ENCODE measurements at regions not wholly inside any gene's neighbourhood (a gene's known extent, or its start where the extent isn't known, plus 50 kb on each side); places are given as distances from the start of the nearest gene placed in this dataset.

DNA sequence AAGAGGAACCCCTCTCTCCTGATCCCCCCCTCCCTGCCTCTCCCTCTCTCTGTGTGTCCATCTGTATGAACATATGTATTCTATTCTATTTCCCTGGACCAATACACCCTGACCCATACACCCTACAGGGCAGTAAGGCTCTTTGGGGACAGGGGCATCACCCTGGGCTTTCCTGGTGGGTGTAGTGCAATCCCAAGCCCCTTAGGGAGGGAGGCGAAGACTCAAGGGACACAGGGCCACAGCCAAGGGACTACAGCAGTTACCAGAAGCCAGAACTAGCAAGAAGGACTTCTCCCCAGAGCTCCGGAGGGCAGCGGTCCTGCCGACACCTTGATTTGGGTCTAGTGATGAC, 214.2 kb upstream of the RAB6C start:
- no peaks in the 10 kb centered on the region for H3K9me3 ChIP-seq (ENCODE audit: control insufficient read depth in 2 of 2, insufficient read depth in 1 of 2, low read depth in 1 of 2, low read length in 1 of 2)
- H3K27me3 ChIP-seq (ENCODE audit: control insufficient read depth in 1 of 2, insufficient read depth in 2 of 2, low read length in 2 of 2): no peaks in the 10 kb centered on the region
- H3K36me3 ChIP-seq (ENCODE audit: control insufficient read depth in 2 of 2, insufficient read depth in 2 of 2, low read length in 1 of 2): no peaks in the 10 kb centered on the region
- no peak overlapping the region for H3K27ac ChIP-seq (ENCODE audit: low read depth in 2 of 2, low read length in 1 of 2)
- H3K4me3 ChIP-seq (ENCODE audit: low read depth in 1 of 2, low read length in 2 of 2): no peak overlapping the region
- WGBS, 2 donors: 79 to 82% methylated on average over 4 of the region's 4 CpGs
- H3K4me1 ChIP-seq (ENCODE audit: control insufficient read depth in 2 of 2, insufficient read depth in 2 of 2, low read length in 1 of 2): no peaks in the 10 kb centered on the region

DNA sequence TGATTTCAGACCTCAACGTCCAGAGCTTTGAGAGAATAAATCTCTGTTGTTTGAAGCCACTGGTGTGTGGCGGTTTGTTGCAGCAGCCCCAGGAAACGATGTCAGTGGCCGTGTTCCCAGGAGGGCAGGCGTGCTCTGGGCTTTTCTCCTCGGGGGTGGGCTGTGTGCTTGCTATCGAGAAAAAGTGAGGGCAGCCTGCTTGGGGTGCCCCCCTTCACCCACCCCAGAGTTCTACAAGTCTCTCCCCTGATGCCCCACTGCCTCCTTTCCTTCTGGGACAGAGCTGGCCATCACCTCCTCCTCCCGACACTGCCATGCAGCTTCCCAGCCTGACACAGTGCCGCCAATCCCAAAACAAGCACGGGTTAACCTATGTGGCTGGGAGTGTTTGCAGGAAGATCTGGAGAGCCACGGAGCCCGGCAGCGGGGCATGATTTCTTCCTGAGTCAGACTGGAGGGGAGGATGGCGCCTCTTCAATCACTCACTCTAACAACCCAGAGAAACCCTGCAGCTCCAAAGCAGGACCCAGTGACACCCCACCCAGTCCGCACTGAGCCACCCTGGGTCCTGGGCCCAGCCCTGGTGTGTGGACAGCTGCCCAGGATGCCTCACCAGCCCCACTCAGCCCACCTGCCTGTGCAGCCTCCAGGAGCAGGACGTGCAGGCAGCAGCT, 213.7 kb upstream of the RAB6C start:
- H3K4me1 ChIP-seq (ENCODE audit: control insufficient read depth in 2 of 2, insufficient read depth in 2 of 2, low read length in 1 of 2): no peaks in the 10 kb centered on the region
- no peak overlapping the region for H3K27ac ChIP-seq (ENCODE audit: low read depth in 2 of 2, low read length in 1 of 2)
- no peaks in the 10 kb centered on the region for H3K36me3 ChIP-seq (ENCODE audit: control insufficient read depth in 2 of 2, insufficient read depth in 2 of 2, low read length in 1 of 2)
- 54 to 57% methylated on average over 16 of the region's 16 CpGs for WGBS, 2 donors
- no peaks in the 10 kb centered on the region for H3K27me3 ChIP-seq (ENCODE audit: control insufficient read depth in 1 of 2, insufficient read depth in 2 of 2, low read length in 2 of 2)
- H3K9me3 ChIP-seq (ENCODE audit: control insufficient read depth in 2 of 2, insufficient read depth in 1 of 2, low read depth in 1 of 2, low read length in 1 of 2): no peaks in the 10 kb centered on the region
- H3K4me3 ChIP-seq (ENCODE audit: low read depth in 1 of 2, low read length in 2 of 2): no peak overlapping the region

DNA sequence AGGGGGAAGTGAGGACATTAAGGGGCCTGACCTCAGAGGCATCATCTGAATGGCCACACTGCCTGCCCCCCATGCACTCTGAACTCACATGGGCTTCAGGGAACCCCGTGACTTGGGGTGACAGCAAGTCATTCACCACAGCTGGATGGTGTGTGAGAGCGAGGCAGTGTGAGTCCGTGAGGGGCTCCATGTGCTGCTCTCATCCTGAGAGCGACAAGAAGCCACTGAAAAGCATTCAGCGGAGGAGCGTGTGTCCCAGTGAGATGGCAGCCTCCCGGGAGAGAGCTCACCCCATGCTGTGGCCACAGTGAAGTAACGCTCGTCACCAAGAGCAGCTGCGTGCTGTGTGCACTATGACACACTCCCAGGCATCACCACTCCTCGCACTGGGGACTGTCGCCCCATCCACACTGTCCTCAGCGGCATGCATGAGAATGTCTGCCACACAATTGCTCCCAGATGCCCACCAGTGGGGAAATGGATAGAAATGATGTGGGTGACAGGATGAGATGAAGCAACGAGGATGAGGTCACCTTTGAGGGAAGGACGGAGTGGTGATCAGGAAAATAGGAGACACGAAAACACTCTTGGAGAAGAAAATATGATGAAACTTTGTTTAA, 213.0 kb upstream of the RAB6C start:
- Histone ChIP-seq H3K4me3 (ENCODE audit: low read depth in 1 of 2, low read length in 2 of 2) (no peak overlapping the region), H3K27me3 (ENCODE audit: control insufficient read depth in 1 of 2, insufficient read depth in 2 of 2, low read length in 2 of 2) (no peaks in the 10 kb centered on the region), H3K9me3 (ENCODE audit: control insufficient read depth in 2 of 2, insufficient read depth in 1 of 2, low read depth in 1 of 2, low read length in 1 of 2) (no peaks in the 10 kb centered on the region), H3K36me3 (ENCODE audit: control insufficient read depth in 2 of 2, insufficient read depth in 2 of 2, low read length in 1 of 2) (no peaks in the 10 kb centered on the region), H3K27ac (ENCODE audit: low read depth in 2 of 2, low read length in 1 of 2) (no peak overlapping the region), H3K4me1 (ENCODE audit: control insufficient read depth in 2 of 2, insufficient read depth in 2 of 2, low read length in 1 of 2) (no peaks in the 10 kb centered on the region)
- 82 to 89% methylated on average over 16 of the region's 16 CpGs for WGBS, 2 donors

DNA sequence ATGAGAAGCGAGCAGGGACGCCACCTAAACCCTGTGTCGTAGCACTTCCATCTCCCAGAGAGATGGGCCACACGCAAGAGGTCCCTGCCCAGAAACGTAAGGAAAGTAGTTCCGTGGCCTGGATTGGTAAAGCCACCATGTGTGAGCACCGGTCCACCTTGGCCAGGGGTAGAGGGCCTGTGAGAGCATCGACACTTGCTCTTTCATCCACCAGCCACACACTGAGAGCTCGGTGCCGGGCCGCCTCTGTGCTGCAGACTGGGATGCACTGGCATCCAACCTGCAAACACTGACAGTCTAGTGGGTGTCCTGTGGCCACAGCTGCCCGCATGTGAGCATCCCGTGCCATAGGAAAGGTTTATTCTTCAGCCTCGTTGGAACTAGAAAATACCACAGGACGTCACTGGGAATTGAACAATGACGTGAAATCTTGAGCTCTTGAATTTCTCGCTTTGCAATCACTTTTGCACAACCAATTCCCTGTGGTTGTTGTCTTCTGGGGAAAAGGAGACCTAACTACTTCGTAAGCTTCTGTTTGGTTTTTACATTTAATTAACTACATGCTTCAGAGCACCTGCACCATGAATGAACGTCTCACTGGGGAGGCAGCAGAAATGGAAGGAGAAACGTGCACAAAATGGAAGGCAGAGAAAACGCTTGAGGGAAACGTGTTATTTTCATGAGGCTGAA, 212.0 kb upstream of the RAB6C start:
- H3K36me3 ChIP-seq (ENCODE audit: control insufficient read depth in 2 of 2, insufficient read depth in 2 of 2, low read length in 1 of 2): no peaks in the 10 kb centered on the region
- WGBS, 2 donors: 89 to 92% methylated on average over 22 of the region's 22 CpGs
- no peaks in the 10 kb centered on the region for H3K27me3 ChIP-seq (ENCODE audit: control insufficient read depth in 1 of 2, insufficient read depth in 2 of 2, low read length in 2 of 2)
- H3K4me1 ChIP-seq (ENCODE audit: control insufficient read depth in 2 of 2, insufficient read depth in 2 of 2, low read length in 1 of 2): no peaks in the 10 kb centered on the region
- no peak overlapping the region for H3K4me3 ChIP-seq (ENCODE audit: low read depth in 1 of 2, low read length in 2 of 2)
- H3K27ac ChIP-seq (ENCODE audit: low read depth in 2 of 2, low read length in 1 of 2): no peak overlapping the region
- H3K9me3 ChIP-seq (ENCODE audit: control insufficient read depth in 2 of 2, insufficient read depth in 1 of 2, low read depth in 1 of 2, low read length in 1 of 2): no peaks in the 10 kb centered on the region

DNA sequence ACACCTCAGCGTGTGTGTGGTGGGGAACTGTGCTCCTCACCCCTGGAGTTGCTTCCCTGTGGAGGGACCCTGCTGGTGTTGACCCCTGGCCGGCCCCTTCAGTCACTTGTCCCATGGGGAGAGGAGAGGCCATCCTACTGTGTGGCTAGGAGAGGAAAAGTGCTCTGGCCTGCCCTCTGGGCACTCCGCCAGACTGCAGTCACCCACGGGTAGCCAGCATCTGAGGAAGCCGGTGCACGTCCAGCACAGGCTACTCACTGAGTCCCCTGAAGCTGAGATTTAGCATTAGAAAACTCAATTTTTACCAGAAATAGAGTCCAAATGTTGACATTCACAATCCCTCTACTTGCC, 211.5 kb upstream of the RAB6C start:
- H3K27me3 ChIP-seq (ENCODE audit: control insufficient read depth in 1 of 2, insufficient read depth in 2 of 2, low read length in 2 of 2): no peaks in the 10 kb centered on the region
- H3K4me3 ChIP-seq (ENCODE audit: low read depth in 1 of 2, low read length in 2 of 2): no peak overlapping the region
- no peak overlapping the region for H3K27ac ChIP-seq (ENCODE audit: low read depth in 2 of 2, low read length in 1 of 2)
- 66 to 68% methylated on average over 6 of the region's 6 CpGs for WGBS, 2 donors
- no peaks in the 10 kb centered on the region for H3K36me3 ChIP-seq (ENCODE audit: control insufficient read depth in 2 of 2, insufficient read depth in 2 of 2, low read length in 1 of 2)
- no peaks in the 10 kb centered on the region for H3K9me3 ChIP-seq (ENCODE audit: control insufficient read depth in 2 of 2, insufficient read depth in 1 of 2, low read depth in 1 of 2, low read length in 1 of 2)
- no peaks in the 10 kb centered on the region for H3K4me1 ChIP-seq (ENCODE audit: control insufficient read depth in 2 of 2, insufficient read depth in 2 of 2, low read length in 1 of 2)

DNA sequence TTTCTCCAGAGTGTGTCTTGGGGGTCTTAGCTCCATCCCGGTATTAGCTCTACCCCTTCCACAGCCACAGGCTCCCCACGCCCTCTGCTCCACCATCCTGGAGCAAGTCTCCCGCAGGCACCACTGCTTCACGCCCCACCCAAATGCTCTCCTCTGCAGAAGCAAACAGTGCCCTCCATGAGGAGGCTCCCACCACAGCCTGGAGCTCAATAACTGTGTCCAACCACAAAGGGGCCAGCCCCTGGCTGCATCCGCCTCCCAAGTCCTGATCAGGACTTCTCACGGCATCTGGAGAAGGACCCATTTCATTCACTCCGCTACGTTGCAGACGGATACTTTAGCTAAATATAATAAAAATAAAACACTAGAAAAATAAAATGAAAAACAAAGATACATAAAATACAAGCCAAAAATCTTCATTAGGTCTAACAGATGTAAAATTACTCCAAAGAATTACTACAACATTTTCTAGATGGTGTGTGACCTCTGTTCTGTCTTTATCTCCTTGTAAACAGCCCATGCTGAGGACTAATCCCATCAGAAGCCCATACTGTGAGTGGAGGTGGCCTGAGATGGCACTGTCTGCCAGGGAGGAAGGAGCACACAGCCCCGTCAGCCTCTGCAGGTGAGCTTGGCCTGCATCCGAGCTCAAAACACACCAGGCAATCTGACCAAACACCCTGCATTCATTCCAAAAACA, 210.8 kb upstream of the RAB6C start:
- no peaks in the 10 kb centered on the region for H3K9me3 ChIP-seq (ENCODE audit: control insufficient read depth in 2 of 2, insufficient read depth in 1 of 2, low read depth in 1 of 2, low read length in 1 of 2)
- no peak overlapping the region for H3K27ac ChIP-seq (ENCODE audit: low read depth in 2 of 2, low read length in 1 of 2)
- H3K27me3 ChIP-seq (ENCODE audit: control insufficient read depth in 1 of 2, insufficient read depth in 2 of 2, low read length in 2 of 2): no peaks in the 10 kb centered on the region
- no peak overlapping the region for H3K4me3 ChIP-seq (ENCODE audit: low read depth in 1 of 2, low read length in 2 of 2)
- H3K4me1 ChIP-seq (ENCODE audit: control insufficient read depth in 2 of 2, insufficient read depth in 2 of 2, low read length in 1 of 2): no peaks in the 10 kb centered on the region
- 83 to 84% methylated on average over 11 of the region's 11 CpGs for WGBS, 2 donors
- no peaks in the 10 kb centered on the region for H3K36me3 ChIP-seq (ENCODE audit: control insufficient read depth in 2 of 2, insufficient read depth in 2 of 2, low read length in 1 of 2)

DNA sequence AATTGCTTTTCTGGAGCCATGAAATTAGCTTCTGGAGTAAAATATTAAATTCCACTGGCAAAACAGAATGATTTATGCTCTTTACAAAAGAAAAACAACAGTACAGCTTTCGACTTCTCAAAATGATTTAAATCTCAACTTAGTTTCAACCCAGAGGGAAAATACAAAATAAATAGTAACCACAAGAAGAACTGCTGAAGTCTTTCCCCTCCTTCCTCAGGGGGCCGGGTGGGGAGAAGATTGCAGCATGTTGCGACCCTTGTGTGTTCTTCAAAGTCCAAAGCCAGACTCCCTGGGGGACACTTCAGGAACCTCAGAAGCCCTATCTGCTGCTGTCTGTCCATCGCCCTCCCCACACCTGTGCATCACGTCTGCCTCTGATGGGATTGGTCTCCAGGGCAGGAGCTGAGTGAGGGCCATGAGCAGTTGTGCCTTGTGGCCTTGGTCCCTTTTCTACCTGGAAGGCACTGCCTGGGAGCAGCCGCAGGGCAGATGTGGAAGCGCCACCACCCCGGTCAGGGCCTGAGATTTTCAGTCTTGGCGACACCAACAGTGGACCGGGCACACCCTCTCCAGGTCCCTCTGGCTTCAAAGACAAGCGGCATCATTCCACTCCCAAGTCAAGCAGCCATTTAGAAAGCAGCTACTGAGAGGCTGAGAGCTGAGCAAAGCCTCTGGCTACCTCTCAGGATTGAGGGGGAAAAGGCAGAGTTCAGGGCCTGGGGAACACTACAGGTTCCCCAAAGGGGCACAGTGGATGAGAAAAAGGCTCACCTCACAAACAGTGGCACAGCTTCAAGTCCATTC, 210.1 kb upstream of the RAB6C start:
- no peaks in the 10 kb centered on the region for H3K36me3 ChIP-seq (ENCODE audit: control insufficient read depth in 2 of 2, insufficient read depth in 2 of 2, low read length in 1 of 2)
- H3K9me3 ChIP-seq (ENCODE audit: control insufficient read depth in 2 of 2, insufficient read depth in 1 of 2, low read depth in 1 of 2, low read length in 1 of 2): no peaks in the 10 kb centered on the region
- no peak overlapping the region for H3K4me3 ChIP-seq (ENCODE audit: low read depth in 1 of 2, low read length in 2 of 2)
- no peaks in the 10 kb centered on the region for H3K4me1 ChIP-seq (ENCODE audit: control insufficient read depth in 2 of 2, insufficient read depth in 2 of 2, low read length in 1 of 2)
- H3K27me3 ChIP-seq (ENCODE audit: control insufficient read depth in 1 of 2, insufficient read depth in 2 of 2, low read length in 2 of 2): no peaks in the 10 kb centered on the region
- 83 to 87% methylated on average over 11 of the region's 11 CpGs for WGBS, 2 donors
- no peak overlapping the region for H3K27ac ChIP-seq (ENCODE audit: low read depth in 2 of 2, low read length in 1 of 2)

DNA sequence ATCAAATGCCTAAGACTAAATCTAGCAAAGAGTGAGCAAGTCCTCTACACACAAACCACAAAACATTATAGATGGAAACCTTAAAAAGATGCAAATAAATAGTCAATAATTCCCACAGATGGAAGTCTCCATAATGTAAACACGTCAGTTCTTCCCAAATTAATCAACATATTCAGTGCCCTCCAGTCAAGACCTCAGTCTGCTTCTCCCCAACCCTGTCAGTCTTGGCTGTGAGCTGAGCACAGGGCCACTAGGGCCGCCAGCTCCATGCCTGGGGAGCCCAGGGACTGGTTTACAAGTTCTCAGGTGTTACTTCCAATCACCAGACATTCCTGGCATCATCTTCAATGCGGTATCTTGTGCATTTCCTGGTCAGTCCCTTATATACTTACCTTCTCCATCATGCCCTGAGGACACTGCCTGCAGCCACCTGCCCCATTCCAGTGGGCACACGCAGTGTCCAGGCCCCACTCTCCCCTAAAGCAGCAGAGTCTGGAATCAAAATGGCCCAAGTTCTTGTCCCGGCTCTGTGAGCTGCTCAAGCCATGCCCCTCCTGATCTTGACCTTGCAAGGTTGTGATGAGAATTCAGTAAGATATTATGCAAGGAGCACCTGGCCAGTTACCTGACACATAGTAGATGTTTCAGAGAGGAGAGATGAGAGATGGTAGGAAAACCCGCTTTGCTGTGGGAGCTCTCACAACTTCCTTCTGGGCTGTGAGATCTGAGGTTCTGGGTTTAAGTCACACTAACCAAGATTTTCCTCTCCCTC, 207.9 kb upstream of the RAB6C start:
- H3K9me3 ChIP-seq (ENCODE audit: control insufficient read depth in 2 of 2, insufficient read depth in 1 of 2, low read depth in 1 of 2, low read length in 1 of 2): no peaks in the 10 kb centered on the region
- H3K36me3 ChIP-seq (ENCODE audit: control insufficient read depth in 2 of 2, insufficient read depth in 2 of 2, low read length in 1 of 2): no peaks in the 10 kb centered on the region
- no peak overlapping the region for H3K4me3 ChIP-seq (ENCODE audit: low read depth in 1 of 2, low read length in 2 of 2)
- H3K27ac ChIP-seq (ENCODE audit: low read depth in 2 of 2, low read length in 1 of 2): no peak overlapping the region
- H3K27me3 ChIP-seq (ENCODE audit: control insufficient read depth in 1 of 2, insufficient read depth in 2 of 2, low read length in 2 of 2): no peaks in the 10 kb centered on the region
- no peaks in the 10 kb centered on the region for H3K4me1 ChIP-seq (ENCODE audit: control insufficient read depth in 2 of 2, insufficient read depth in 2 of 2, low read length in 1 of 2)
- WGBS, 2 donors: 83 to 84% methylated on average over 6 of the region's 6 CpGs

DNA sequence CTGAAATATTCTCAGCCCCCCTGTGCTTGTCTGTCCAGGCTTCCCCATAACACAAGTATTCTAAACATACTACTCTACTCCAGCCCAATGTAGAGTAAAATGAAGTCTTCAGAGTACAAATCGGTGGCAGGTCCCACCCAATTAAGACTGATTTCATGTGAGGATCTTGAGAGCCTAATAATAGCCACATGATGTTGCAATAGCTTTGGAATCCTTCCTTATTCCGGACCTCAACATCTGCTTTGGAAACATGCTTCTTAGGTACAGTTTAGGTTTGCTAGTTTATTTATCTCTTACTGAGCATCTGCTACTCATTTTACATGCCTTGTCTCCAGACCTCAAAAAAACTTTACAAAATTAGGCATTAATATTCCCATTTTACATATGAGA, 207.3 kb upstream of the RAB6C start:
- Histone ChIP-seq H3K4me1 (ENCODE audit: control insufficient read depth in 2 of 2, insufficient read depth in 2 of 2, low read length in 1 of 2) (no peaks in the 10 kb centered on the region), H3K27me3 (ENCODE audit: control insufficient read depth in 1 of 2, insufficient read depth in 2 of 2, low read length in 2 of 2) (no peaks in the 10 kb centered on the region), H3K9me3 (ENCODE audit: control insufficient read depth in 2 of 2, insufficient read depth in 1 of 2, low read depth in 1 of 2, low read length in 1 of 2) (no peaks in the 10 kb centered on the region), H3K27ac (ENCODE audit: low read depth in 2 of 2, low read length in 1 of 2) (no peak overlapping the region), H3K36me3 (ENCODE audit: control insufficient read depth in 2 of 2, insufficient read depth in 2 of 2, low read length in 1 of 2) (no peaks in the 10 kb centered on the region), H3K4me3 (ENCODE audit: low read depth in 1 of 2, low read length in 2 of 2) (no peak overlapping the region)
- 58 to 70% methylated on average over 2 of the region's 2 CpGs for WGBS, 2 donors
